ENCODE measurements at regions not wholly inside any gene's neighbourhood (a gene's known extent, or its start where the extent isn't known, plus 50 kb on each side); places are given as distances from the start of the nearest gene placed in this dataset.

DNA sequence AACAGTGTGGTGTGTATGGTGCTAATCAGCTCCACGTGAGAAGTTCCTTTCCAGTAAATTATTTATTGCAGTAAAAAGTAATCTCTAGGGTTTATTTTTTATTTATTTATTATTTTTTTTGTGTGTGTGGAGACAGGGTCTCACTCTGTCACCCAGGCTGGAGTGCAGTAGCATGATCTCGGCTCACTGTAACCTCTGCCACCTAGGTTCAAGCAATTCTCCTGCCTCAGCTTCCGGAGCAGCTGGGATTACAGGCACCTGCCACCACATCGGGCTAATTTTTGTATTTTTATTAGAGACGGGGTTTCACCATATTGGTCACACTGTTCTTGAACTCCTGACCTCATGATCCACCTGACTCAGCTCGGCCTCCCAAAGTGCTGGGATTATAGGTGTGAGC, 606.9 kb downstream of the PCDH7 start:
- Mint-ChIP-seq H3K9me3 (peaks cover 11% of the 10 kb centered on the region), H3K36me3 (ENCODE audit: low read depth) (no peaks in the 10 kb centered on the region), H3K27ac (no peak overlapping the region), H3K4me1 (ENCODE audit: low read depth) (no peaks in the 10 kb centered on the region), H3K27me3 (no peaks in the 10 kb centered on the region), H3K4me3 (no peak overlapping the region)
- Histone ChIP-seq H3K4me3 (ENCODE audit: low read length) (no peak overlapping the region), H3K4me1 (ENCODE audit: insufficient read depth, low read length) (no peaks in the 10 kb centered on the region), H3K9me3 (ENCODE audit: control insufficient read depth in 1 of 2, insufficient read depth in 1 of 2, low read length in 2 of 2) (peaks cover 0 to 4% of the 10 kb centered on the region in 2 experiments), H3K27ac (ENCODE audit: low read depth in 1 of 2, low read length in 2 of 2) (no peak overlapping the region), H3K27me3 (ENCODE audit: control insufficient read depth in 1 of 2, insufficient read depth in 2 of 2, low read length in 2 of 2) (no peaks in the 10 kb centered on the region), H3K36me3 (ENCODE audit: insufficient read depth, low read length) (no peaks in the 10 kb centered on the region)
- TF ChIP-seq, protein P1, sequence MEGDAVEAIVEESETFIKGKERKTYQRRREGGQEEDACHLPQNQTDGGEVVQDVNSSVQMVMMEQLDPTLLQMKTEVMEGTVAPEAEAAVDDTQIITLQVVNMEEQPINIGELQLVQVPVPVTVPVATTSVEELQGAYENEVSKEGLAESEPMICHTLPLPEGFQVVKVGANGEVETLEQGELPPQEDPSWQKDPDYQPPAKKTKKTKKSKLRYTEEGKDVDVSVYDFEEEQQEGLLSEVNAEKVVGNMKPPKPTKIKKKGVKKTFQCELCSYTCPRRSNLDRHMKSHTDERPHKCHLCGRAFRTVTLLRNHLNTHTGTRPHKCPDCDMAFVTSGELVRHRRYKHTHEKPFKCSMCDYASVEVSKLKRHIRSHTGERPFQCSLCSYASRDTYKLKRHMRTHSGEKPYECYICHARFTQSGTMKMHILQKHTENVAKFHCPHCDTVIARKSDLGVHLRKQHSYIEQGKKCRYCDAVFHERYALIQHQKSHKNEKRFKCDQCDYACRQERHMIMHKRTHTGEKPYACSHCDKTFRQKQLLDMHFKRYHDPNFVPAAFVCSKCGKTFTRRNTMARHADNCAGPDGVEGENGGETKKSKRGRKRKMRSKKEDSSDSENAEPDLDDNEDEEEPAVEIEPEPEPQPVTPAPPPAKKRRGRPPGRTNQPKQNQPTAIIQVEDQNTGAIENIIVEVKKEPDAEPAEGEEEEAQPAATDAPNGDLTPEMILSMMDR (IDR thresholded peaks at IDR 0.05) = no peak
- no peak for ATAC-seq (ENCODE audit: poor library complexity)
- CTCF ChIA-PET = no interaction called here
- intact Hi-C loops (cut with DNase I, micrococcal nuclease) = no loop called here
- POLR2A ChIA-PET = no interaction called here
- no peak for DNase-seq

DNA sequence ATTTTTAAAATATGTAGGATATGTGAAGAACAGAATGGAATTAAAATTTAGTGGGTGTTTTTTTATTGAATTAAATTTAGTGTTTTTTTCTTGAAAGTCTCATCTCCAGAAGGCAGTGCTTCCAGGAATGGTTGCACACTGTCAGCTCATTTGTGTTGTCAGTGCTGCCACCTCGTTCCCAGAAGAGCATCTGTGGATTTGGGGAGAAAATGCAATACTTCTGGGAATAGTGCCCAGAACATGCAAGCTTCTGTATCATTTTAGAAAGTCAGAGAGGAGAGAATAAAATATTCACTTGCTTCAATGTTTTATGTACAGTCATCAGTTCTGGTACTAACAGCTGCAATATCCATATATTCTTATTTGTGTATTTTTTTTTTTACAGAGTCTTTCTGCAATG, 608.8 kb downstream of the PCDH7 start:
- DNase-seq (no peak), ATAC-seq (ENCODE audit: poor library complexity) (no peak)
- peaks cover 0 to 4% of the 10 kb centered on the region in 2 experiments for H3K9me3 ChIP-seq (ENCODE audit: control insufficient read depth in 1 of 2, insufficient read depth in 1 of 2, low read length in 2 of 2)
- no peak overlapping the region for H3K27ac Mint-ChIP-seq
- TF ChIP-seq, protein P1 (IDR thresholded peaks at IDR 0.05) = no peak
- no peaks in the 10 kb centered on the region for H3K27me3 Mint-ChIP-seq
- intact Hi-C loops (cut with DNase I, micrococcal nuclease) = no loop called here
- CTCF ChIA-PET = no interaction called here
- H3K4me3 ChIP-seq (ENCODE audit: low read length) = no peak overlapping the region
- H3K9me3 Mint-ChIP-seq = peaks cover 11% of the 10 kb centered on the region
- no peaks in the 10 kb centered on the region for H3K4me1 ChIP-seq (ENCODE audit: insufficient read depth, low read length)
- POLR2A ChIA-PET = no interaction called here
- H3K27ac ChIP-seq (ENCODE audit: low read depth in 1 of 2, low read length in 2 of 2) = no peak overlapping the region
- no peaks in the 10 kb centered on the region for H3K4me1 Mint-ChIP-seq (ENCODE audit: low read depth)
- no peaks in the 10 kb centered on the region for H3K27me3 ChIP-seq (ENCODE audit: control insufficient read depth in 1 of 2, insufficient read depth in 2 of 2, low read length in 2 of 2)
- no peak overlapping the region for H3K4me3 Mint-ChIP-seq
- H3K36me3 Mint-ChIP-seq (ENCODE audit: low read depth) = no peaks in the 10 kb centered on the region
- no peaks in the 10 kb centered on the region for H3K36me3 ChIP-seq (ENCODE audit: insufficient read depth, low read length)

DNA sequence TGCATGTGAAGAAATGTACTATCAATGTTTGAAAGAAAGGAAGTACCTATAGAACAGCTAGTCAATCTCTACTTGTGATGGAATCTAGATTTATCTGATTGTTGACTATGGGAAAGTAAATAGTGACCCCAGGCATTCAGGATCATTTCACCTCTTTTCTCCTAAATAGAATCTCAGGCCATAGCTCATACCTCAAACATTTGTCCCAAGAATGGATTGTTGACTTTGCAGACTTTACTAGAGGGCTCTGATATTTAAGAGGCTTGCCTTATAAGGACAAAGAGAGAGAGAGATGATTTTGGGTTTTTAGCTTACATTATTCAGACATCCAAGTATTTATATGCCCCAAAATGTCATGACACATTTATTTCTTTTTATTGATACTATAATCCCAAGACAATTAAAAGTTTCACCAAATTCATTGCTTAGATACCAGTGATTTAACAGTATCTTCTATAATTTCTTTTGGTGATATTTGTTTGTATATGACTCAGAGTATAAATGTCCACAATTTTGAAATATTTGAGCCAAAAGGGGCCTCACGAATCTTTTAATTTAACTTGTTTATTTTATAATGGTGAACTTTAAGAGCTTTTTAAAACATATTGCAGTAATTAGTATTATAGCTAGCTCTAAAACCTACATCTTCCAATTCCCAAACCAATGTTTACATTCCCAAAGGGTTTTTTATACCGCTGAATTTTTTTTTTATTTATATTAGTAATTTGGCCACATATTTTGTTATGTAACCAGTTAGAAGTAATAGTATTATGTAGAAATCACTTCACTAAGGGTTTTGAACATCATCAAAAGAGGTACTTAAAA, 614.1 kb downstream of the PCDH7 start:
- intact Hi-C loops (cut with DNase I, micrococcal nuclease) = no loop called here
- H3K36me3 Mint-ChIP-seq (ENCODE audit: low read depth) = no peaks in the 10 kb centered on the region
- H3K4me1 ChIP-seq (ENCODE audit: insufficient read depth, low read length) = no peaks in the 10 kb centered on the region
- H3K27me3 Mint-ChIP-seq = no peaks in the 10 kb centered on the region
- no peaks in the 10 kb centered on the region for H3K36me3 ChIP-seq (ENCODE audit: insufficient read depth, low read length)
- POLR2A ChIA-PET = no interaction called here
- H3K4me1 Mint-ChIP-seq (ENCODE audit: low read depth) = no peaks in the 10 kb centered on the region
- H3K4me3 Mint-ChIP-seq = no peak overlapping the region
- H3K9me3 Mint-ChIP-seq = peaks cover 10% of the 10 kb centered on the region
- CTCF ChIA-PET = no interaction called here
- no peak overlapping the region for H3K4me3 ChIP-seq (ENCODE audit: low read length)
- no peaks in the 10 kb centered on the region for H3K27me3 ChIP-seq (ENCODE audit: control insufficient read depth in 1 of 2, insufficient read depth in 2 of 2, low read length in 2 of 2)
- no peak overlapping the region for H3K27ac ChIP-seq (ENCODE audit: low read depth in 1 of 2, low read length in 2 of 2)
- no peak overlapping the region for H3K27ac Mint-ChIP-seq
- H3K9me3 ChIP-seq (ENCODE audit: control insufficient read depth in 1 of 2, insufficient read depth in 1 of 2, low read length in 2 of 2) = peaks cover 0 to 4% of the 10 kb centered on the region in 2 experiments
- no peak for ATAC-seq (ENCODE audit: poor library complexity)
- no peak for DNase-seq
- TF ChIP-seq, protein P1 (IDR thresholded peaks at IDR 0.05) = no peak
